ENCODE measurements at regions not wholly inside any gene's neighbourhood (a gene's known extent, or its start where the extent isn't known, plus 50 kb on each side); places are given as distances from the start of the nearest gene placed in this dataset.
"Not testable (repeated sequence)": the region's sequence is repeated elsewhere in the genome, so short reads cannot be mapped to it uniquely, and the experiment has no call there.

- DNase-seq, result no peak
Observed at GRCh38 chr4:128565054-128565453, 244.4 kb upstream of the JADE1 start.

GRCh38 chr4:128564081-128564630, 245.3 kb upstream of the JADE1 start:
- DNase-seq, result peak in 1 of 2 donors; percentile 22

- no peak for DNase-seq
Observed at GRCh38 chr4:128560754-128561495, 248.6 kb upstream of the JADE1 start.

- peak in 1 of 2 donors; percentile 20 for DNase-seq
Observed at GRCh38 chr4:128558896-128559679, 250.4 kb upstream of the JADE1 start.

- no peak for DNase-seq
Observed at GRCh38 chr4:128556756-128557155, 252.7 kb upstream of the JADE1 start.

GRCh38 chr4:128553686-128554515, 255.6 kb upstream of the JADE1 start:
- no peak for DNase-seq

- no peak for DNase-seq
Observed at GRCh38 chr4:128552586-128552907, 257.0 kb upstream of the JADE1 start.

GRCh38 chr4:128551280-128551679, 258.2 kb upstream of the JADE1 start:
- no peak for DNase-seq

- DNase-seq, result no peak
Observed at GRCh38 chr4:128550060-128550459, 259.4 kb upstream of the JADE1 start.

GRCh38 chr4:128549636-128550035, 259.9 kb upstream of the JADE1 start:
- no peak for DNase-seq

GRCh38 chr4:128548381-128548780, 260.8 kb upstream of the PGRMC2 start:
- no peak for DNase-seq

- DNase-seq, result no peak
Observed at GRCh38 chr4:128544272-128544671, 256.7 kb upstream of the PGRMC2 start.

GRCh38 chr4:128543696-128544095, 256.1 kb upstream of the PGRMC2 start:
- no peak for DNase-seq

GRCh38 chr4:128542047-128542446, 254.4 kb upstream of the PGRMC2 start:
- no peak for DNase-seq

- DNase-seq, result no peak
Observed at GRCh38 chr4:128540122-128540521, 252.5 kb upstream of the PGRMC2 start.

GRCh38 chr4:128538111-128538882, 250.7 kb upstream of the PGRMC2 start:
- DNase-seq, result no peak

- no peak for DNase-seq
Observed at GRCh38 chr4:128536746-128537145, 249.1 kb upstream of the PGRMC2 start.

GRCh38 chr4:128535510-128535909, 247.9 kb upstream of the PGRMC2 start:
- DNase-seq, result not testable (repeated sequence)

GRCh38 chr4:128528793-128529553, 241.4 kb upstream of the PGRMC2 start:
- no peak for DNase-seq

GRCh38 chr4:128527946-128528576, 240.4 kb upstream of the PGRMC2 start:
- DNase-seq, result no peak

- DNase-seq, result no peak
Observed at GRCh38 chr4:128527351-128527750, 239.7 kb upstream of the PGRMC2 start.
